ENCODE measurements at regions not wholly inside any gene's neighbourhood (a gene's known extent, or its start where the extent isn't known, plus 50 kb on each side); places are given as distances from the start of the nearest gene placed in this dataset.

- DNase-seq (ENCODE audit: low spot score): no peak
These were observed 460.6 kb downstream of the CCSER2 start for GRCh38 chr10:84789026-84789425.

GRCh38 chr10:84798312-84798711, 469.9 kb downstream of the CCSER2 start:
- no peak for DNase-seq (ENCODE audit: low spot score)

- DNase-seq (ENCODE audit: low spot score): no peak
These were observed 472.8 kb downstream of the CCSER2 start for GRCh38 chr10:84801156-84801555.

GRCh38 chr10:84801916-84802315, 473.5 kb downstream of the CCSER2 start:
- DNase-seq (ENCODE audit: low spot score): no peak

- no peak for DNase-seq (ENCODE audit: low spot score)
These were observed 476.8 kb downstream of the CCSER2 start for GRCh38 chr10:84805149-84805548.

- DNase-seq (ENCODE audit: low spot score): no peak
These were observed 482.7 kb downstream of the CCSER2 start for GRCh38 chr10:84811113-84811512.

GRCh38 chr10:84818961-84819360, 490.6 kb downstream of the CCSER2 start:
- no peak for DNase-seq (ENCODE audit: low spot score)

- DNase-seq (ENCODE audit: low spot score): no peak
These were observed 491.7 kb downstream of the CCSER2 start for GRCh38 chr10:84820120-84820519.

- DNase-seq (ENCODE audit: low spot score): no peak
These were observed 492.2 kb downstream of the CCSER2 start for GRCh38 chr10:84820596-84820995.

GRCh38 chr10:84822931-84823630, 494.7 kb downstream of the CCSER2 start:
- no peak for DNase-seq (ENCODE audit: low spot score)

- DNase-seq (ENCODE audit: low spot score): no peak
These were observed 496.1 kb downstream of the CCSER2 start for GRCh38 chr10:84824525-84824924.

GRCh38 chr10:84825330-84825729, 496.9 kb downstream of the CCSER2 start:
- peak; percentile 34 for DNase-seq (ENCODE audit: low spot score)

GRCh38 chr10:84826704-84827103, 498.3 kb downstream of the CCSER2 start:
- DNase-seq (ENCODE audit: low spot score): no peak

GRCh38 chr10:84829131-84829530, 500.7 kb downstream of the CCSER2 start:
- DNase-seq (ENCODE audit: low spot score): no peak

- no peak for DNase-seq (ENCODE audit: low spot score)
These were observed 508.8 kb downstream of the CCSER2 start for GRCh38 chr10:84837041-84837812.

- no peak for DNase-seq (ENCODE audit: low spot score)
These were observed 509.5 kb downstream of the CCSER2 start for GRCh38 chr10:84837877-84838276.

- DNase-seq (ENCODE audit: low spot score): no peak
These were observed 510.5 kb downstream of the CCSER2 start for GRCh38 chr10:84838851-84839250.

GRCh38 chr10:84842593-84842992, 514.2 kb downstream of the CCSER2 start:
- DNase-seq (ENCODE audit: low spot score): no peak

- DNase-seq (ENCODE audit: low spot score): no peak
These were observed 516.1 kb downstream of the CCSER2 start for GRCh38 chr10:84844461-84844860.

- no peak for DNase-seq (ENCODE audit: low spot score)
These were observed 517.4 kb downstream of the CCSER2 start for GRCh38 chr10:84845628-84846261.

GRCh38 chr10:84846658-84847316, 518.4 kb downstream of the CCSER2 start:
- DNase-seq (ENCODE audit: low spot score): no peak

GRCh38 chr10:84848967-84849366, 520.6 kb downstream of the CCSER2 start:
- DNase-seq (ENCODE audit: low spot score): no peak

- DNase-seq (ENCODE audit: low spot score): no peak
These were observed 522.4 kb downstream of the CCSER2 start for GRCh38 chr10:84850826-84851225.
